K562 (cell line): ENCODE measurements at regions not wholly inside any gene's neighbourhood (a gene's known extent, or its start where the extent isn't known, plus 50 kb on each side); places are given as distances from the start of the nearest gene placed in this dataset.

ENCODE experiments used
- ARNT ChIP-seq, 2 experiments: fragments of 450-650 bp; IDR thresholded peaks; 2 replicates each; pipeline ENCODE4 v1.6.1; 2016; ENCODE audit warnings: mild to moderate bottlenecking in 1 of 2
- ASH1L ChIP-seq: fragments of 450-650 bp; IDR thresholded peaks from 2 replicates; pipeline ENCODE4 v1.6.1; 2018; ENCODE audit warnings: borderline replicate concordance, mild to moderate bottlenecking, low read depth; ENCODE audit not compliant: partially characterized antibody
- ATF6 ChIP-seq: sonication (generic); formaldehyde crosslinking; IDR thresholded peaks from 2 replicates; pipeline ENCODE4 v1.4.0; 2020; ENCODE audit warnings: mild to moderate bottlenecking, missing genetic modification reagents
- SAP30 ChIP-seq: fragments of 200-600 bp; sonication (generic); IDR thresholded peaks from 2 replicates; pipeline ENCODE4 v1.6.1; 2012; ENCODE audit warnings: borderline replicate concordance, low read depth, mild to moderate bottlenecking, moderate library complexity, low read length, control low read depth, inconsistent platforms; ENCODE audit not compliant: insufficient read depth, poor library complexity, severe bottlenecking
- SETDB1 ChIP-seq: IDR thresholded peaks from one replicate; pipeline ENCODE4 v1.6.1; 2012; ENCODE audit warnings: low read length, control low read depth, inconsistent platforms
- TCF7L2 ChIP-seq: fragments of 150-350 bp; IDR thresholded peaks from 2 replicates; pipeline ENCODE4 v1.6.1; 2016; ENCODE audit warnings: low read depth, mild to moderate bottlenecking, low read length, moderate library complexity
- ZBTB40 ChIP-seq, 2 experiments: fragments of 450-650 bp in 1 of 2; sonication (generic) in 1 of 2; formaldehyde crosslinking in 1 of 2; IDR thresholded peaks; 2 replicates each; pipeline versions ENCODE4 v1.7.1 to v1.9.0; 2016 to 2022; ENCODE audit warnings: inconsistent platforms in 1 of 2, mild to moderate bottlenecking in 1 of 2, missing genetic modification reagents in 1 of 2
- ZNF311 ChIP-seq: fragments of 250-450 bp; sonication (Bioruptor Pico); IDR thresholded peaks from 2 replicates; pipeline ENCODE4 v1.4.0; 2020; ENCODE audit warnings: mild to moderate bottlenecking, moderate library complexity
- ZNF717 ChIP-seq: fragments of 250-450 bp; sonication (Bioruptor Pico); IDR thresholded peaks from 2 replicates; pipeline ENCODE4 v1.5.0; 2021

GRCh38 chr5:116703328-116703727, 128.7 kb upstream of the SEMA6A start (continued):
- TF ChIP-seq ZBTB40 (IDR thresholded peaks at IDR 0.05), result no peak
- no peak for TF ChIP-seq ZBTB40 (CRISPR knock-in tag; IDR thresholded peaks at IDR 0.05)
- no peak for TF ChIP-seq ASH1L
- TF ChIP-seq ZNF717 (CRISPR knock-in tag), result no peak
- no peak for TF ChIP-seq SAP30
- TF ChIP-seq TCF7L2, result no peak
- TF ChIP-seq ZNF311 (CRISPR knock-in tag), result no peak
- no peak for TF ChIP-seq ARNT (IDR thresholded peaks at IDR 0.05)
- no peak for TF ChIP-seq SETDB1
- no peak for TF ChIP-seq ATF6 (CRISPR knock-in tag)
- TF ChIP-seq, all 486 proteins: peak for 0
